B cell (primary cell): ENCODE measurements at regions not wholly inside any gene's neighbourhood (a gene's known extent, or its start where the extent isn't known, plus 50 kb on each side); places are given as distances from the start of the nearest gene placed in this dataset.

Source experiments
- ATAC-seq: fragments of 200-7000 bp; cut with Tn5 transposase; one replicate; pipeline ENCODE4 v1.10.0; 2021; ENCODE audit warnings: low read depth, mild to moderate bottlenecking, moderate number of reproducible peaks, moderate library complexity
- CTCF ChIA-PET: fragments of 350-600 bp; sonication (Branson Sonifier 250); formaldehyde crosslinking; loops from one replicate; lab custom pipeline; 2021; ENCODE audit warnings: antibody characterized with exemption, inconsistent platforms; lab: Charles Lee
- POLR2A ChIA-PET: fragments of 350-600 bp; sonication (Branson Sonifier 250); formaldehyde crosslinking; loops from one replicate; lab custom pipeline; 2021; ENCODE audit warnings: antibody characterized with exemption; lab: Charles Lee
- DNase-seq: peaks from one replicate; pipeline ENCODE4 v3.0.0; 2013
- H2AFZ ChIP-seq: 2 replicates; pipeline ENCODE4 v1.6.1; 2012; ENCODE audit warnings: mild to moderate bottlenecking, low read depth, low read length; ENCODE audit not compliant: insufficient read depth, poor library complexity, severe bottlenecking
- H3K27ac ChIP-seq, 2 donors: 1 replicate in 1 of 2; 2 replicates in 1 of 2; pipeline ENCODE4 v1.5.1; 2012 to 2013; ENCODE audit warnings: low read length in 2 of 2, mild to moderate bottlenecking in 2 of 2, moderate library complexity in 1 of 2
- H3K27me3 ChIP-seq, 4 experiments: fragments of 200-600 bp in 1 of 4; sonication (generic) in 1 of 4; replicated peaks in 1 of 4; 1 replicate in 2 of 4; 2 replicates in 2 of 4; pipeline versions ENCODE4 v1.6.1 to v1.7.0; 2013 to 2016; ENCODE audit warnings: low read length in 3 of 4, mild to moderate bottlenecking in 2 of 4, mixed read lengths in 1 of 4, moderate library complexity in 1 of 4; ENCODE audit not compliant: insufficient read depth in 4 of 4, control insufficient read depth in 3 of 4; ENCODE audit errors: control extremely low read depth in 1 of 4
- H3K36me3 ChIP-seq, 2 experiments: replicated peaks in 1 of 2; 1 replicate in 1 of 2; 2 replicates in 1 of 2; pipeline versions ENCODE4 v1.6.1 to v1.7.1; 2013; ENCODE audit warnings: low read length in 1 of 2; ENCODE audit not compliant: insufficient read depth in 2 of 2, control insufficient read depth in 1 of 2; ENCODE audit errors: control extremely low read depth in 1 of 2, extremely low read depth in 1 of 2
- H3K4me1 ChIP-seq, 2 donors: fragments of 200-600 bp in 1 of 2; sonication (generic) in 1 of 2; 1 replicate in 1 of 2; 2 replicates in 1 of 2; pipeline versions ENCODE4 v1.5.1 to v1.6.1; 2013 to 2017; ENCODE audit warnings: low read length in 2 of 2; ENCODE audit not compliant: control insufficient read depth in 2 of 2, insufficient read depth in 2 of 2
- H3K4me2 ChIP-seq: replicated peaks from 2 replicates; pipeline ENCODE3; 2012; ENCODE audit warnings: mild to moderate bottlenecking, low read depth, low read length; ENCODE audit not compliant: poor library complexity, severe bottlenecking
- H3K4me3 ChIP-seq, 5 experiments: fragments of 200-600 bp in 1 of 5; sonication (generic) in 1 of 5; 1 replicate in 3 of 5; 2 replicates in 2 of 5; pipeline versions ENCODE4 v1.5.1 to v1.7.0; 2011 to 2016; ENCODE audit warnings: low read length in 4 of 5, mild to moderate bottlenecking in 4 of 5, low read depth in 2 of 5, control low read depth in 1 of 5, moderate library complexity in 1 of 5; ENCODE audit not compliant: insufficient read depth in 1 of 5; ENCODE audit errors: control extremely low read depth in 1 of 5, extremely low read depth in 1 of 5
- H3K79me2 ChIP-seq: fragments of 200-600 bp; sonication (generic); one replicate; pipeline ENCODE4 v1.6.0; 2016; ENCODE audit warnings: low read length; ENCODE audit not compliant: control insufficient read depth, insufficient read depth
- H3K9ac ChIP-seq: fragments of 200-600 bp; sonication (generic); 2 replicates; pipeline ENCODE4 v1.6.1; 2017; ENCODE audit warnings: mild to moderate bottlenecking, low read length, moderate library complexity
- H3K9me3 ChIP-seq, 3 donors: one replicate each; pipeline versions ENCODE4 v1.6.1 to v1.7.1; 2013; ENCODE audit warnings: low read length in 2 of 3; ENCODE audit not compliant: control insufficient read depth in 2 of 3, insufficient read depth in 1 of 3; ENCODE audit errors: control extremely low read depth in 1 of 3
- H4K20me1 ChIP-seq: 2 replicates; pipeline ENCODE4 v1.6.0; 2012; ENCODE audit warnings: mild to moderate bottlenecking, low read length; ENCODE audit not compliant: insufficient read depth, control insufficient read depth, poor library complexity, severe bottlenecking
- H3K27ac Mint-ChIP-seq: one replicate; pipeline ENCODE4 v1.8.0; 2021; ENCODE audit warnings: mixed read lengths
- H3K27me3 Mint-ChIP-seq: one replicate; pipeline ENCODE4 v1.8.0; 2021; ENCODE audit warnings: mixed read lengths
- H3K4me1 Mint-ChIP-seq: one replicate; pipeline ENCODE4 v1.8.0; 2021; ENCODE audit warnings: mixed read lengths
- H3K4me3 Mint-ChIP-seq: one replicate; pipeline ENCODE4 v1.8.0; 2021; ENCODE audit warnings: mixed read lengths
- H3K9me3 Mint-ChIP-seq: one replicate; pipeline ENCODE4 v1.8.0; 2022; ENCODE audit warnings: mixed read lengths; ENCODE audit not compliant: insufficient read depth
- CTCF ChIP-seq: fragments of 200-600 bp; IDR thresholded peaks from one replicate; pipeline ENCODE4 v1.8.0; 2022; ENCODE audit warnings: antibody characterized with exemption, mild to moderate bottlenecking
- EZH2 ChIP-seq: IDR thresholded peaks from 2 replicates; pipeline ENCODE4 v1.6.1; 2012; ENCODE audit warnings: borderline replicate concordance, low read depth, mild to moderate bottlenecking, moderate library complexity, low read length; ENCODE audit not compliant: insufficient read depth, poor library complexity, severe bottlenecking
- WGBS: methylation state at CpG from one replicate; pipeline ENCODE4 v1.1.5; 2013; ENCODE audit warnings: missing lambda C conversion rate; ENCODE audit not compliant: insufficient coverage; 5-methylcytosine and 5-hydroxymethylcytosine counted together
- intact Hi-C: fragments of 100-400 bp; cut with micrococcal nuclease; formaldehyde crosslinking; loops from one replicate; pipeline ENCODE4 v1.10.0; 2022

- no CpG with 5 or more reads among the region's 5 CpGs for WGBS
- DNase-seq = no peak
- CTCF ChIA-PET = interaction anchor here (0.6 kb wide), 1 partner anchor 1618 kb away, joined by 3 read pairs; no protein-coding TSS in a partner anchor
Measured at GRCh38 chr6:81895511-81896185, 143.2 kb upstream of the TENT5A start.

More at GRCh38 chr6:81895511-81896185, 143.2 kb upstream of the TENT5A start:
- TF ChIP-seq CTCF (no peak), EZH2 (no peak)
- Histone ChIP-seq H4K20me1 (no peaks in the 10 kb centered on the region), H3K4me2 (no peak overlapping the region), H3K9me3 (no peaks in the 10 kb centered on the region), H3K4me1 (no peaks in the 10 kb centered on the region), H2AFZ (no peak overlapping the region), H3K9ac (no peak overlapping the region), H3K79me2 (no peaks in the 10 kb centered on the region), H3K36me3 (no peaks in the 10 kb centered on the region), H3K4me3 (no peak overlapping the region), H3K27ac (no peak overlapping the region), H3K27me3 (no peaks in the 10 kb centered on the region)
- no peak overlapping the region for H3K27ac Mint-ChIP-seq
- POLR2A ChIA-PET = interaction anchor here (0.6 to 0.7 kb wide), 2 partner anchors 10 to 1516 kb away, joined by 4 to 9 read pairs; no protein-coding TSS in a partner anchor
- H3K9me3 Mint-ChIP-seq = no peaks in the 10 kb centered on the region
- no peaks in the 10 kb centered on the region for H3K4me1 Mint-ChIP-seq
- ATAC-seq = no peak
- intact Hi-C loops = no loop called here
- no peak overlapping the region for H3K4me3 Mint-ChIP-seq
- peaks cover 4% of the 10 kb centered on the region for H3K27me3 Mint-ChIP-seq
